PC-9 (cell line): ENCODE measurements at regions not wholly inside any gene's neighbourhood (a gene's known extent, or its start where the extent isn't known, plus 50 kb on each side); places are given as distances from the start of the nearest gene placed in this dataset.

ENCODE experiments used
- BruUV-seq: library from RNA; stranded (reverse); fragments of 400-500 nt; replicated peaks from 2 replicates; lab custom pipeline; 2021; lab: Mats Ljungman, UMichigan
- CTCF ChIA-PET: fragments of 300-600 bp; sonication (Branson Sonifier 250); formaldehyde crosslinking; loops from one replicate; lab custom pipeline; 2022; ENCODE audit warnings: antibody characterized with exemption; lab: Charles Lee
- POLR2A ChIA-PET: fragments of 300-600 bp; sonication (Branson Sonifier 250); formaldehyde crosslinking; loops from one replicate; lab custom pipeline; 2022; ENCODE audit warnings: antibody characterized with exemption; ENCODE audit not compliant: unreplicated experiment; lab: Charles Lee
- DNase-seq, 2 experiments: peaks; one replicate each; pipeline versions ENCODE4 v3.0.0 to v3.0.0-alpha.2; 2015 to 2022; ENCODE audit warnings: mixed read lengths in 1 of 2
- H2AFZ ChIP-seq: fragments of 200-600 bp; sonication (generic); 2 replicates; pipeline ENCODE4 v1.8.1; 2017; ENCODE audit warnings: antibody characterized with exemption
- H3F3A ChIP-seq: fragments of 200-600 bp; sonication (generic); 2 replicates; pipeline ENCODE4 v1.8.1; 2017; ENCODE audit warnings: antibody characterized with exemption, mild to moderate bottlenecking, low read depth; ENCODE audit not compliant: insufficient read depth
- H3K27ac ChIP-seq: fragments of 200-600 bp; sonication (generic); 2 replicates; pipeline ENCODE4 v1.6.1; 2016; ENCODE audit warnings: mixed run types
- H3K27me3 ChIP-seq: fragments of 200-600 bp; sonication (generic); 2 replicates; pipeline ENCODE4 v1.6.1; 2016; ENCODE audit warnings: low read depth, mixed run types; ENCODE audit not compliant: insufficient read depth
- H3K36me3 ChIP-seq: fragments of 200-600 bp; sonication (generic); 2 replicates; pipeline ENCODE4 v1.6.1; 2016; ENCODE audit warnings: low read depth, mixed run types
- H3K4me1 ChIP-seq: fragments of 200-600 bp; sonication (generic); replicated peaks from 2 replicates; pipeline ENCODE4 v1.6.1; 2016; ENCODE audit warnings: mixed run types; ENCODE audit not compliant: insufficient read depth
- H3K4me2 ChIP-seq: fragments of 200-600 bp; sonication (generic); 2 replicates; pipeline ENCODE4 v1.6.1; 2017; ENCODE audit warnings: mixed run types
- H3K4me3 ChIP-seq: fragments of 200-600 bp; sonication (generic); 2 replicates; pipeline ENCODE4 v1.6.1; 2016; ENCODE audit warnings: mixed run types
- H3K79me2 ChIP-seq: fragments of 200-600 bp; sonication (generic); 2 replicates; pipeline ENCODE4 v1.6.1; 2017; ENCODE audit warnings: low read depth, mixed run types
- H3K9me2 ChIP-seq: fragments of 200-600 bp; sonication (generic); 2 replicates; pipeline ENCODE4 v1.8.1; 2017; ENCODE audit warnings: mild to moderate bottlenecking; ENCODE audit not compliant: insufficient read depth
- H3K9me3 ChIP-seq: fragments of 200-600 bp; sonication (generic); 2 replicates; pipeline ENCODE4 v1.8.1; 2016; ENCODE audit warnings: low read depth; ENCODE audit not compliant: insufficient read depth
- H4K20me1 ChIP-seq: fragments of 200-600 bp; sonication (generic); 2 replicates; pipeline ENCODE4 v1.8.1; 2017; ENCODE audit not compliant: insufficient read depth
- CTCF ChIP-seq: fragments of 200-600 bp; sonication (generic); conservative IDR thresholded peaks from 2 replicates; pipeline ENCODE4 v1.6.1; 2017; ENCODE audit warnings: mixed run types, antibody characterized with exemption, mild to moderate bottlenecking, moderate library complexity
- EZH2 ChIP-seq: fragments of 200-600 bp; sonication (generic); IDR thresholded peaks from 2 replicates; pipeline ENCODE4 v1.8.0; 2017; ENCODE audit warnings: antibody characterized with exemption, low read depth
- intact Hi-C: fragments of 100-400 bp; cut with micrococcal nuclease; formaldehyde crosslinking; loops from one replicate; pipeline ENCODE4 v1.10.0; 2022; ENCODE audit not compliant: unreplicated experiment

- CTCF ChIA-PET = no interaction called here
- no TSS peak for BruUV-seq
Observed at GRCh38 chr13:110089100-110089499, 217.9 kb downstream of the COL4A1 start.

GRCh38 chr13:110073982-110074381, 233.0 kb downstream of the COL4A1 start:
- Histone ChIP-seq H3K4me2 (no peak overlapping the region), H3K79me2 (no peaks in the 10 kb centered on the region), H3K36me3 (no peaks in the 10 kb centered on the region), H3K9me3 (no peaks in the 10 kb centered on the region), H3F3A (no peaks in the 10 kb centered on the region), H3K27me3 (no peaks in the 10 kb centered on the region), H3K9me2 (no peaks in the 10 kb centered on the region), H3K4me3 (no peak overlapping the region), H2AFZ (no peak overlapping the region), H3K27ac (no peak overlapping the region), H4K20me1 (no peaks in the 10 kb centered on the region), H3K4me1 (peaks cover 8% of the 10 kb centered on the region; the same call in 1 of the 2 replicates)
- POLR2A ChIA-PET = no interaction called here
- TF ChIP-seq CTCF (no peak), EZH2 (no peak)
- no TSS peak for BruUV-seq
- intact Hi-C loops = no loop called here
- DNase-seq = no peak
- CTCF ChIA-PET = no interaction called here

More at GRCh38 chr13:110089100-110089499, 217.9 kb downstream of the COL4A1 start:
- Histone ChIP-seq H3F3A (peaks cover 3% of the 10 kb centered on the region; the same call in 1 of the 2 replicates), H4K20me1 (no peaks in the 10 kb centered on the region), H2AFZ (no peak overlapping the region), H3K4me1 (peaks cover 3% of the 10 kb centered on the region), H3K36me3 (no peaks in the 10 kb centered on the region), H3K27ac (no peak overlapping the region), H3K79me2 (no peaks in the 10 kb centered on the region), H3K9me2 (no peaks in the 10 kb centered on the region), H3K27me3 (no peaks in the 10 kb centered on the region), H3K4me3 (no peak overlapping the region), H3K9me3 (0 out of 2 replicates have a peak, but pooled peaks cover 6% of the 10 kb centered on the region), H3K4me2 (no peak overlapping the region)
- TF ChIP-seq EZH2 = no peak
- intact Hi-C loops = no loop called here
- POLR2A ChIA-PET = no interaction called here
- no peak for DNase-seq

GRCh38 chr13:110070511-110071120, 236.3 kb downstream of the COL4A1 start:
- Histone ChIP-seq H3K27me3 (no peaks in the 10 kb centered on the region), H3K9me3 (no peaks in the 10 kb centered on the region), H4K20me1 (no peaks in the 10 kb centered on the region), H3F3A (no peaks in the 10 kb centered on the region), H3K79me2 (no peaks in the 10 kb centered on the region), H3K9me2 (no peaks in the 10 kb centered on the region), H2AFZ (no peak overlapping the region), H3K4me2 (no peak overlapping the region), H3K27ac (no peak overlapping the region; the same call in 1 of the 2 replicates), H3K36me3 (no peaks in the 10 kb centered on the region), H3K4me1 (peaks cover 8% of the 10 kb centered on the region; the same call in 1 of the 2 replicates), H3K4me3 (no peak overlapping the region)
- DNase-seq = no peak
- TF ChIP-seq CTCF = no peak
- no peak for TF ChIP-seq EZH2
- POLR2A ChIA-PET = no interaction called here
- intact Hi-C loops = no loop called here
- CTCF ChIA-PET = no interaction called here
- no TSS peak for BruUV-seq
